ENCODE measurements at regions not wholly inside any gene's neighbourhood (a gene's known extent, or its start where the extent isn't known, plus 50 kb on each side); places are given as distances from the start of the nearest gene placed in this dataset.
"Not testable (repeated sequence)": the region's sequence is repeated elsewhere in the genome, so short reads cannot be mapped to it uniquely, and the experiment has no call there.

- DNase-seq (ENCODE audit: low read depth): no peak
These were observed 162.6 kb upstream of the LRIG3 start for GRCh38 chr12:59082952-59083351.

GRCh38 chr12:59080101-59080500 lies 159.8 kb upstream of the LRIG3 start:
- no peak for DNase-seq (ENCODE audit: low read depth)

GRCh38 chr12:59079472-59079871 lies 159.2 kb upstream of the LRIG3 start:
- DNase-seq (ENCODE audit: low read depth): no peak

- DNase-seq (ENCODE audit: low read depth): no peak
These were observed 158.7 kb upstream of the LRIG3 start for GRCh38 chr12:59079002-59079401.

- no peak for DNase-seq (ENCODE audit: low read depth)
These were observed 157.5 kb upstream of the LRIG3 start for GRCh38 chr12:59077575-59078426.

- DNase-seq (ENCODE audit: low read depth): no peak
These were observed 156.8 kb upstream of the LRIG3 start for GRCh38 chr12:59077153-59077552.

- DNase-seq (ENCODE audit: low read depth): no peak
These were observed 156.3 kb upstream of the LRIG3 start for GRCh38 chr12:59076622-59077021.

- no peak for DNase-seq (ENCODE audit: low read depth)
These were observed 155.7 kb upstream of the LRIG3 start for GRCh38 chr12:59075968-59076490.

GRCh38 chr12:59075141-59075540 lies 154.8 kb upstream of the LRIG3 start:
- no peak for DNase-seq (ENCODE audit: low read depth)

- no peak for DNase-seq (ENCODE audit: low read depth)
These were observed 150.1 kb upstream of the LRIG3 start for GRCh38 chr12:59070322-59070933.

- no peak for DNase-seq (ENCODE audit: low read depth)
These were observed 149.2 kb upstream of the LRIG3 start for GRCh38 chr12:59069516-59069915.

- DNase-seq (ENCODE audit: low read depth): no peak
These were observed 148.1 kb upstream of the LRIG3 start for GRCh38 chr12:59068436-59068835.

GRCh38 chr12:59067083-59067482 lies 146.8 kb upstream of the LRIG3 start:
- no peak for DNase-seq (ENCODE audit: low read depth)

GRCh38 chr12:59066445-59066844 lies 146.1 kb upstream of the LRIG3 start:
- no peak for DNase-seq (ENCODE audit: low read depth)

GRCh38 chr12:59059088-59059935 lies 139.0 kb upstream of the LRIG3 start:
- no peak for DNase-seq (ENCODE audit: low read depth)

- no peak for DNase-seq (ENCODE audit: low read depth)
These were observed 136.7 kb upstream of the LRIG3 start for GRCh38 chr12:59056966-59057365.

- no peak for DNase-seq (ENCODE audit: low read depth)
These were observed 135.0 kb upstream of the LRIG3 start for GRCh38 chr12:59055204-59055860.

GRCh38 chr12:59053266-59053899 lies 133.1 kb upstream of the LRIG3 start:
- not testable (repeated sequence) for DNase-seq (ENCODE audit: low read depth)

GRCh38 chr12:59046763-59047534 lies 126.6 kb upstream of the LRIG3 start:
- no peak for DNase-seq (ENCODE audit: low read depth)

GRCh38 chr12:59044791-59045190 lies 124.5 kb upstream of the LRIG3 start:
- DNase-seq (ENCODE audit: low read depth): no peak

Data from stimulated activated CD8-positive, alpha-beta memory T cell treated with anti-CD3 and anti-CD28 coated beads, Interleukin-7, amount 100 ng/mL, for 24 hours (primary cell).